ENCODE measurements at regions not wholly inside any gene's neighbourhood (a gene's known extent, or its start where the extent isn't known, plus 50 kb on each side); places are given as distances from the start of the nearest gene placed in this dataset.

DNA sequence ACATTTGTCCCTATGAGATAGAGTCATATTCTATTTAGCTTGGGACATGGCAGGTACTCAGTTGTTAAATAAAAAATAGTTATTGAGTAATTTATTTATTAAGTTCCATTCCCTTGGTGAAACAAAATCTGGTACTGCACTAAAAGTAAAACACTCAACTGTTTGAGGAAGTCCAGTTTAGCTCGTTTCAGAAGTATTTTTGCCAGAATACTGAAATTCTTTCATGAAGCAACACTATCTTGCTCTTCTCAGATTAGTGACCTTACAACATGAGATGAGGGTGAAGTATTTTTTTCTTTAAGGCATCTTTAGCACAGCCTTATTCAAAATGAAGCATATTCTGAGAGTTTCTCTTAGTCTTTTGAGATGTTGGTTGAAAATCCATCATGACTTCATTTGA, 106.0 kb downstream of the ZNF365 start:
- Mint-ChIP-seq H3K4me1 (peaks cover 3% of the 10 kb centered on the region), H3K4me3 (no peak overlapping the region), H3K27me3 (peaks cover 11% of the 10 kb centered on the region), H3K9me3 (ENCODE audit: insufficient read depth) (no peaks in the 10 kb centered on the region), H3K27ac (no peak overlapping the region)
- WGBS (ENCODE audit: insufficient coverage) = 0% methylated on average over 1 of the region's 1 CpG
- H3K9ac ChIP-seq (ENCODE audit: low read length) = no peak overlapping the region
- no peaks in the 10 kb centered on the region for H4K20me1 ChIP-seq (ENCODE audit: control insufficient read depth, insufficient read depth, low read length, poor library complexity, severe bottlenecking)
- peaks cover 0 to 1% (median 0%) of the 10 kb centered on the region in 3 donors for H3K9me3 ChIP-seq (ENCODE audit: control extremely low read depth in 1 of 3, control insufficient read depth in 2 of 3, insufficient read depth in 1 of 3, low read length in 2 of 3)
- H2AFZ ChIP-seq (ENCODE audit: insufficient read depth, low read depth, low read length, poor library complexity, severe bottlenecking) = no peak overlapping the region
- CTCF ChIA-PET = interaction anchor here (0.7 to 3.1 kb wide), 6 partner anchors 7 to 678 kb away, joined by 3 to 11 read pairs (median 4); no protein-coding TSS in a partner anchor
- H3K27me3 ChIP-seq (replicated peaks in 1 of 4; ENCODE audit: control extremely low read depth in 1 of 4, control insufficient read depth in 3 of 4, insufficient read depth in 4 of 4, low read length in 3 of 4) = no peaks in the 10 kb centered on the region
- intact Hi-C loops (cut with micrococcal nuclease) = no loop called here
- no peak for TF ChIP-seq EZH2 (IDR thresholded peaks at IDR 0.05; ENCODE audit: borderline replicate concordance, insufficient read depth, low read depth, low read length, poor library complexity, severe bottlenecking)
- TF ChIP-seq, protein P1, sequence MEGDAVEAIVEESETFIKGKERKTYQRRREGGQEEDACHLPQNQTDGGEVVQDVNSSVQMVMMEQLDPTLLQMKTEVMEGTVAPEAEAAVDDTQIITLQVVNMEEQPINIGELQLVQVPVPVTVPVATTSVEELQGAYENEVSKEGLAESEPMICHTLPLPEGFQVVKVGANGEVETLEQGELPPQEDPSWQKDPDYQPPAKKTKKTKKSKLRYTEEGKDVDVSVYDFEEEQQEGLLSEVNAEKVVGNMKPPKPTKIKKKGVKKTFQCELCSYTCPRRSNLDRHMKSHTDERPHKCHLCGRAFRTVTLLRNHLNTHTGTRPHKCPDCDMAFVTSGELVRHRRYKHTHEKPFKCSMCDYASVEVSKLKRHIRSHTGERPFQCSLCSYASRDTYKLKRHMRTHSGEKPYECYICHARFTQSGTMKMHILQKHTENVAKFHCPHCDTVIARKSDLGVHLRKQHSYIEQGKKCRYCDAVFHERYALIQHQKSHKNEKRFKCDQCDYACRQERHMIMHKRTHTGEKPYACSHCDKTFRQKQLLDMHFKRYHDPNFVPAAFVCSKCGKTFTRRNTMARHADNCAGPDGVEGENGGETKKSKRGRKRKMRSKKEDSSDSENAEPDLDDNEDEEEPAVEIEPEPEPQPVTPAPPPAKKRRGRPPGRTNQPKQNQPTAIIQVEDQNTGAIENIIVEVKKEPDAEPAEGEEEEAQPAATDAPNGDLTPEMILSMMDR (IDR thresholded peaks at IDR 0.05) = no peak
- no peak overlapping the region for H3K27ac ChIP-seq (ENCODE audit: low read length in 2 of 2)
- DNase-seq (no peak), ATAC-seq (ENCODE audit: low read depth) (no peak)
- no peak overlapping the region for H3K4me2 ChIP-seq (replicated peaks; ENCODE audit: low read depth, low read length, poor library complexity, severe bottlenecking)
- POLR2A ChIA-PET = interaction anchor here (0.6 kb wide), 1 partner anchor 113 kb away, joined by 3 read pairs; no protein-coding TSS in a partner anchor
- H3K4me3 ChIP-seq (ENCODE audit: control extremely low read depth in 1 of 5, extremely low read depth in 1 of 5, insufficient read depth in 1 of 5, low read depth in 2 of 5, low read length in 4 of 5) = no peak overlapping the region
- no peaks in the 10 kb centered on the region for H3K36me3 ChIP-seq (replicated peaks in 1 of 2; ENCODE audit: control extremely low read depth in 1 of 2, control insufficient read depth in 1 of 2, extremely low read depth in 1 of 2, insufficient read depth in 2 of 2, low read length in 1 of 2)
- H3K79me2 ChIP-seq (ENCODE audit: control insufficient read depth, insufficient read depth, low read length) = no peaks in the 10 kb centered on the region
- peaks cover 4 to 8% of the 10 kb centered on the region in 2 donors for H3K4me1 ChIP-seq (ENCODE audit: control insufficient read depth in 2 of 2, insufficient read depth in 2 of 2, low read length in 2 of 2)

DNA sequence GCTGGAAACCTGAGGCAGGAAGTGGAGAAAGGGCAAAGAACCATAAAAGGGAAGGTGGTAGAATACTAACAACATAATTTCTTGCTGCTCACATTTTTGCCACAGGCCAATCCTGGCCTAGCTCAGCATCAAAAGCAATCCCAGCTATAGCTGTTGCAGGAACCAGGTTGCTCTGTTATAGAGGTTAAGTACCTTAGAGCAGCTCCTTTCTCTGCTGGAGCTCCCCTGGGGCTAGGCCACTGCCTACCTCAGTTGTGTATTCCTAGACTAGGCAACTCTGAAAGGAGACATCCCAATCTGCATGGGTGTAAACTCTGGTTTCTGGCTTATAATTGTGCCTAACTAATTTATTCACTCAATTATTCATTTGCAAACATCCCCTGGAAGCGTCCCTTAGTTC, 108.4 kb downstream of the ZNF365 start:
- Mint-ChIP-seq H3K4me3 (no peak overlapping the region), H3K9me3 (ENCODE audit: insufficient read depth) (no peaks in the 10 kb centered on the region), H3K4me1 (peaks cover 3% of the 10 kb centered on the region), H3K27me3 (peaks cover 8% of the 10 kb centered on the region), H3K27ac (no peak overlapping the region)
- no peak for TF ChIP-seq EZH2 (IDR thresholded peaks at IDR 0.05; ENCODE audit: borderline replicate concordance, insufficient read depth, low read depth, low read length, poor library complexity, severe bottlenecking)
- TF ChIP-seq, protein P1 (IDR thresholded peaks at IDR 0.05) = no peak
- Histone ChIP-seq H2AFZ (ENCODE audit: insufficient read depth, low read depth, low read length, poor library complexity, severe bottlenecking) (no peak overlapping the region), H3K4me2 (replicated peaks; ENCODE audit: low read depth, low read length, poor library complexity, severe bottlenecking) (no peak overlapping the region), H3K9ac (ENCODE audit: low read length) (no peak overlapping the region), H3K4me3 (ENCODE audit: control extremely low read depth in 1 of 5, extremely low read depth in 1 of 5, insufficient read depth in 1 of 5, low read depth in 2 of 5, low read length in 4 of 5) (no peak overlapping the region), H3K36me3 (replicated peaks in 1 of 2; ENCODE audit: control extremely low read depth in 1 of 2, control insufficient read depth in 1 of 2, extremely low read depth in 1 of 2, insufficient read depth in 2 of 2, low read length in 1 of 2) (no peaks in the 10 kb centered on the region), H3K27ac (ENCODE audit: low read length in 2 of 2) (no peak overlapping the region), H4K20me1 (ENCODE audit: control insufficient read depth, insufficient read depth, low read length, poor library complexity, severe bottlenecking) (no peaks in the 10 kb centered on the region), H3K79me2 (ENCODE audit: control insufficient read depth, insufficient read depth, low read length) (no peaks in the 10 kb centered on the region), H3K4me1 (ENCODE audit: control insufficient read depth in 2 of 2, insufficient read depth in 2 of 2, low read length in 2 of 2) (peaks cover 4 to 8% of the 10 kb centered on the region in 2 donors), H3K27me3 (replicated peaks in 1 of 4; ENCODE audit: control extremely low read depth in 1 of 4, control insufficient read depth in 3 of 4, insufficient read depth in 4 of 4, low read length in 3 of 4) (no peaks in the 10 kb centered on the region), H3K9me3 (ENCODE audit: control extremely low read depth in 1 of 3, control insufficient read depth in 2 of 3, insufficient read depth in 1 of 3, low read length in 2 of 3) (peaks cover 0 to 1% (median 0%) of the 10 kb centered on the region in 3 donors)
- POLR2A ChIA-PET = no interaction called here
- intact Hi-C loops (cut with micrococcal nuclease) = no loop called here
- DNase-seq (no peak), ATAC-seq (ENCODE audit: low read depth) (no peak)
- no CpG with 5 or more reads among the region's 1 CpG for WGBS (ENCODE audit: insufficient coverage)
- CTCF ChIA-PET = interaction anchor here (1.9 to 3.1 kb wide), 4 partner anchors 10 to 602 kb away, joined by 4 to 11 read pairs (median 8); no protein-coding TSS in a partner anchor
